HepG2 (cell line): ENCODE measurements at regions not wholly inside any gene's neighbourhood (a gene's known extent, or its start where the extent isn't known, plus 50 kb on each side); places are given as distances from the start of the nearest gene placed in this dataset.

Source experiments
- FOXA1 ChIP-seq, 2 experiments: fragments of 450-650 bp in 1 of 2; sonication (generic) in 1 of 2; formaldehyde crosslinking in 1 of 2; IDR thresholded peaks; 2 replicates each; pipeline versions ENCODE4 v1.4.0 to v1.6.1; 2016 to 2020; ENCODE audit warnings: missing genetic modification reagents in 1 of 2
- HNRNPK ChIP-seq: fragments of 200-400 bp; formaldehyde crosslinking; IDR thresholded peaks from 2 replicates; pipeline ENCODE4 v1.6.1; 2018; ENCODE audit warnings: low read length, low read depth, moderate library complexity, mild to moderate bottlenecking; ENCODE audit not compliant: poor library complexity, severe bottlenecking
- HOXA3 ChIP-seq: sonication (generic); formaldehyde crosslinking; IDR thresholded peaks from 2 replicates; pipeline ENCODE4 v1.5.0; 2020; ENCODE audit warnings: missing genetic modification reagents
- RXRA ChIP-seq: sonication (generic); formaldehyde crosslinking; IDR thresholded peaks from 2 replicates; pipeline ENCODE4 v1.5.1; 2020; ENCODE audit warnings: missing genetic modification reagents
- ZNF24 ChIP-seq: fragments of 450-650 bp; IDR thresholded peaks from 2 replicates; pipeline ENCODE4 v1.6.1; 2017; ENCODE audit warnings: antibody characterized with exemption, mild to moderate bottlenecking
- ZNF3 ChIP-seq: IDR thresholded peaks from 2 replicates; pipeline ENCODE4 v1.7.0; 2017; ENCODE audit warnings: inconsistent platforms
- ZNF496 ChIP-seq: sonication (generic); formaldehyde crosslinking; IDR thresholded peaks from 2 replicates; pipeline ENCODE4 v1.8.1; 2023; ENCODE audit warnings: mild to moderate bottlenecking, moderate library complexity, missing genetic modification reagents; ENCODE audit not compliant: insufficient replicate concordance
- ZNF501 ChIP-seq: sonication (generic); formaldehyde crosslinking; IDR thresholded peaks from 2 replicates; pipeline ENCODE4 v1.5.1; 2020; ENCODE audit warnings: mild to moderate bottlenecking, moderate library complexity, missing genetic modification reagents
- ZNF780A ChIP-seq: sonication (generic); formaldehyde crosslinking; IDR thresholded peaks from 2 replicates; pipeline ENCODE4 v1.8.0; 2022; ENCODE audit warnings: mild to moderate bottlenecking, missing genetic modification reagents, moderate library complexity
- TF ChIP-seq, protein P1 (sequence below): IDR thresholded peaks from 2 replicates; pipeline ENCODE4 v1.6.1; 2016; ENCODE audit warnings: low read depth, control low read depth
- TF ChIP-seq, protein P2 (sequence below): sonication (generic); formaldehyde crosslinking; IDR thresholded peaks from 2 replicates; pipeline ENCODE4 v1.4.0; 2020; ENCODE audit warnings: missing genetic modification reagents
- TF ChIP-seq, protein P3 (sequence below): sonication (generic); formaldehyde crosslinking; IDR thresholded peaks from 2 replicates; pipeline ENCODE4 v1.5.0; 2020; ENCODE audit warnings: mild to moderate bottlenecking, missing genetic modification reagents, moderate library complexity

DNA sequence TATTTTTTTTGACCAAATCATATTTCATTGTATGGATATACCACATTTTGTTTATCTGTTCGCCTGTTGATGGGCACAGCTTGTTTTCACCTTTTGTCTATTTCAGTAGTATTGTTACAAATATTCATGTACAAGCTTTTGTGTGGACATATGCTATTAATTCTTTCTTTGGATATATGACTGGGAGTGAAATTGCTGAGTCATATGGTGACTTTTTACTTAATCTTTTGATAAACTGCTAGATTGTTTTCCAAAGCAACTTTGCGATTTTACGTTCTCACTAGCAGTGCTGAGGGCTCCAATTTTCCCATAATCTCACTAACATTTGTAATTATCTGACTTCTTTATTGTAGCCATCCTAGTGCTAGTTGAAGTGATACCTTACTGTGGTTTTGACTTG lies 112.4 kb downstream of the CD8B2 start:
- TF ChIP-seq HOXA3 (CRISPR knock-in tag): no peak
- TF ChIP-seq, protein P1, sequence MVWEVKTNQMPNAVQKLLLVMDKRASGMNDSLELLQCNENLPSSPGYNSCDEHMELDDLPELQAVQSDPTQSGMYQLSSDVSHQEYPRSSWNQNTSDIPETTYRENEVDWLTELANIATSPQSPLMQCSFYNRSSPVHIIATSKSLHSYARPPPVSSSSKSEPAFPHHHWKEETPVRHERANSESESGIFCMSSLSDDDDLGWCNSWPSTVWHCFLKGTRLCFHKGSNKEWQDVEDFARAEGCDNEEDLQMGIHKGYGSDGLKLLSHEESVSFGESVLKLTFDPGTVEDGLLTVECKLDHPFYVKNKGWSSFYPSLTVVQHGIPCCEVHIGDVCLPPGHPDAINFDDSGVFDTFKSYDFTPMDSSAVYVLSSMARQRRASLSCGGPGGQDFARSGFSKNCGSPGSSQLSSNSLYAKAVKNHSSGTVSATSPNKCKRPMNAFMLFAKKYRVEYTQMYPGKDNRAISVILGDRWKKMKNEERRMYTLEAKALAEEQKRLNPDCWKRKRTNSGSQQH (CRISPR knock-in tag): no peak
- TF ChIP-seq, protein P2, sequence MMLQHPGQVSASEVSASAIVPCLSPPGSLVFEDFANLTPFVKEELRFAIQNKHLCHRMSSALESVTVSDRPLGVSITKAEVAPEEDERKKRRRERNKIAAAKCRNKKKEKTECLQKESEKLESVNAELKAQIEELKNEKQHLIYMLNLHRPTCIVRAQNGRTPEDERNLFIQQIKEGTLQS (CRISPR knock-in tag): no peak
- no peak for TF ChIP-seq HNRNPK
- TF ChIP-seq, protein P3, sequence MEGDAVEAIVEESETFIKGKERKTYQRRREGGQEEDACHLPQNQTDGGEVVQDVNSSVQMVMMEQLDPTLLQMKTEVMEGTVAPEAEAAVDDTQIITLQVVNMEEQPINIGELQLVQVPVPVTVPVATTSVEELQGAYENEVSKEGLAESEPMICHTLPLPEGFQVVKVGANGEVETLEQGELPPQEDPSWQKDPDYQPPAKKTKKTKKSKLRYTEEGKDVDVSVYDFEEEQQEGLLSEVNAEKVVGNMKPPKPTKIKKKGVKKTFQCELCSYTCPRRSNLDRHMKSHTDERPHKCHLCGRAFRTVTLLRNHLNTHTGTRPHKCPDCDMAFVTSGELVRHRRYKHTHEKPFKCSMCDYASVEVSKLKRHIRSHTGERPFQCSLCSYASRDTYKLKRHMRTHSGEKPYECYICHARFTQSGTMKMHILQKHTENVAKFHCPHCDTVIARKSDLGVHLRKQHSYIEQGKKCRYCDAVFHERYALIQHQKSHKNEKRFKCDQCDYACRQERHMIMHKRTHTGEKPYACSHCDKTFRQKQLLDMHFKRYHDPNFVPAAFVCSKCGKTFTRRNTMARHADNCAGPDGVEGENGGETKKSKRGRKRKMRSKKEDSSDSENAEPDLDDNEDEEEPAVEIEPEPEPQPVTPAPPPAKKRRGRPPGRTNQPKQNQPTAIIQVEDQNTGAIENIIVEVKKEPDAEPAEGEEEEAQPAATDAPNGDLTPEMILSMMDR (CRISPR knock-in tag): no peak
- no peak for TF ChIP-seq ZNF501 (CRISPR knock-in tag)
- TF ChIP-seq RXRA (CRISPR knock-in tag): no peak
- TF ChIP-seq ZNF3 (CRISPR knock-in tag): no peak
- no peak for TF ChIP-seq FOXA1 (IDR thresholded peaks at IDR 0.05)
- TF ChIP-seq FOXA1 (CRISPR knock-in tag; IDR thresholded peaks at IDR 0.05): no peak
- no peak for TF ChIP-seq ZNF24
- no peak for TF ChIP-seq ZNF780A (CRISPR knock-in tag)
- no peak for TF ChIP-seq ZNF496 (CRISPR knock-in tag)
